ENCODE measurements at regions not wholly inside any gene's neighbourhood (a gene's known extent, or its start where the extent isn't known, plus 50 kb on each side); places are given as distances from the start of the nearest gene placed in this dataset.

DNA sequence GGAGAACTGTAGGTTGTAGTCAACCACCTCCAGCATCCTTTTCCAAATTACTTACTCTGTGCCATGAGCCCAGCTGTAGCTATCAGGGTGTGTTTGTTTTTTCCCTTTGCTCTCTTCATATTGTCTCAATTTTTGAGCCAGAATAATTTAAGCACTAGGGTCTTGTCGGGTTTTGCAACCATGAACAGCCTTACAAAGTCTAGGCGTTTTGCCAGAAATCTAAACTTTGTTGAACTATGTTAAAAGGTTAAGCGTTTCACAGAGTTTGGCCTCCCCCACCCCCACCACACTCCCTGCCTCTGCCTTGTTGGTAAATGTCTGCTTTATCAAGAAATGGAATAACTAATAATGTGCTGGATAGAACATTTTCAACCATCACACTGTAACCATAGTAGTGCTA, 190.6 kb upstream of the TTC29 start:
- no peak for DNase-seq
- TF ChIP-seq, protein P1, sequence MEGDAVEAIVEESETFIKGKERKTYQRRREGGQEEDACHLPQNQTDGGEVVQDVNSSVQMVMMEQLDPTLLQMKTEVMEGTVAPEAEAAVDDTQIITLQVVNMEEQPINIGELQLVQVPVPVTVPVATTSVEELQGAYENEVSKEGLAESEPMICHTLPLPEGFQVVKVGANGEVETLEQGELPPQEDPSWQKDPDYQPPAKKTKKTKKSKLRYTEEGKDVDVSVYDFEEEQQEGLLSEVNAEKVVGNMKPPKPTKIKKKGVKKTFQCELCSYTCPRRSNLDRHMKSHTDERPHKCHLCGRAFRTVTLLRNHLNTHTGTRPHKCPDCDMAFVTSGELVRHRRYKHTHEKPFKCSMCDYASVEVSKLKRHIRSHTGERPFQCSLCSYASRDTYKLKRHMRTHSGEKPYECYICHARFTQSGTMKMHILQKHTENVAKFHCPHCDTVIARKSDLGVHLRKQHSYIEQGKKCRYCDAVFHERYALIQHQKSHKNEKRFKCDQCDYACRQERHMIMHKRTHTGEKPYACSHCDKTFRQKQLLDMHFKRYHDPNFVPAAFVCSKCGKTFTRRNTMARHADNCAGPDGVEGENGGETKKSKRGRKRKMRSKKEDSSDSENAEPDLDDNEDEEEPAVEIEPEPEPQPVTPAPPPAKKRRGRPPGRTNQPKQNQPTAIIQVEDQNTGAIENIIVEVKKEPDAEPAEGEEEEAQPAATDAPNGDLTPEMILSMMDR (IDR thresholded peaks at IDR 0.05) = no peak
- H3K9me3 ChIP-seq = no peaks in the 10 kb centered on the region
- no peaks in the 10 kb centered on the region for H3K4me1 ChIP-seq
- H3K36me3 ChIP-seq = no peaks in the 10 kb centered on the region
- intact Hi-C loops (cut with DNase I) = no loop called here
- H3K4me3 ChIP-seq = no peak overlapping the region
- no peak overlapping the region for H3K27ac ChIP-seq
- no peaks in the 10 kb centered on the region for H3K27me3 ChIP-seq
- H3K9ac ChIP-seq (ENCODE audit: low read depth in 2 of 2, low read length in 2 of 2) = no peak overlapping the region

DNA sequence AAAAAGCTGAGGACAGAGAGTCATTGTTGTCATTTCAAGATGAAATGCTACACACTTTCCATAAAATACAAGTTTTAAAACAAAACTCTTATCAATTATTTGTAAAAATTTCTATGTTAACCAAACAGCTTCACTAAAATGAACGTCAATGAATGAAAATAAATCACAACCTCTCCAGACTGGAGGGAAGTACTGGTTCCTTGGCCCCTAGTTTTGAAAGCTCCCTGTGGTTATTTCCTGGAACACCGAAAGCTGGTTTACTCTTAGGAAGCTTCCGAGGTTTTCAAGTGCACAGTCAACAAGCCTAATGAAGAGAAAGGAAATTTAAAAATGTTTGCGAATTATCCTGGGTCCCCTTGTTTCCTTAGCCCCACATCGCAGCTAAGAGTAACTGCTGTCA, 191.1 kb upstream of the TTC29 start:
- DNase-seq = no peak
- Histone ChIP-seq H3K4me1 (no peaks in the 10 kb centered on the region), H3K36me3 (no peaks in the 10 kb centered on the region), H3K27ac (no peak overlapping the region), H3K9ac (ENCODE audit: low read depth in 2 of 2, low read length in 2 of 2) (no peak overlapping the region), H3K4me3 (no peak overlapping the region), H3K9me3 (no peaks in the 10 kb centered on the region), H3K27me3 (no peaks in the 10 kb centered on the region)
- intact Hi-C loops (cut with DNase I) = no loop called here
- TF ChIP-seq, protein P1 (IDR thresholded peaks at IDR 0.05) = no peak

DNA sequence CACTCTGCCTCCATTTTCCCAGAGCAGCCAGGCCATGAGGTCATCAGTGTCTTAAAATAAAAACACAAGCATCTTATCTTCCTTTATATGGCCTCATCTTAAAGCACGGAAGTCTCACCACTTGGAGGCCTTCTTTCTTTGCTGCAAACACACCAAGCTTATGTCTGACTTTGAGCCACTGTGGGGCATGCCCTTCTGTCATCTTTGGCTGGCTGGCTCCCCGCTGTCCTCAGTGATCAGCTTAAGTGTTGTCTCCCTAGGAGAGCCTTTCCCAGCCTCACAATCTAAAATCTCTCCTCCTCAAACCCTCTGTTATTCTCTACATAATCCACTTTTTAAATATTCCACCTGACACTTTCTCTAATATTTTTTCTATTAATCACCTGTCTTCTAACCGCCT, 191.6 kb upstream of the TTC29 start:
- intact Hi-C loops (cut with DNase I) = no loop called here
- Histone ChIP-seq H3K4me3 (no peak overlapping the region), H3K9ac (ENCODE audit: low read depth in 2 of 2, low read length in 2 of 2) (no peak overlapping the region), H3K4me1 (no peaks in the 10 kb centered on the region), H3K27ac (no peak overlapping the region), H3K27me3 (no peaks in the 10 kb centered on the region), H3K36me3 (no peaks in the 10 kb centered on the region), H3K9me3 (no peaks in the 10 kb centered on the region)
- no peak for DNase-seq
- TF ChIP-seq, protein P1 (IDR thresholded peaks at IDR 0.05) = no peak

DNA sequence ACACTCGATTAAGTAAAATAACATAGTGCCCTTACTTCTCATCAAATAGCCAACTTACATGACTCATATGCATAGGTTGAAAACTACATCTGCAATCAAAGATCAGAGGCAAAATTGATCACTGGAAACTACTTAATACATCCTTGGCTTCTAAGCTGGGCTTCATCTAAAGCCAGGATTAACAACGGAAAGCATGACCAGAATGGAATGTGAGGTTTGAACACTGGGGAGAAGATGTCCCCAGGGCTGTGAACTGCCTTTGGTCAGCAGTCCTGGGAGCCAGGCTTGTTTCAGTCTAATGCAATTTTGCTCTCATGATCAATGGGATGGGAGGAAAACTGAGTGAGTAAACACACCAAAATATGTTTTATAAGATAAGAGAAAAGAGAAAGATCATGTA, 192.5 kb upstream of the TTC29 start:
- DNase-seq = no peak
- H3K27ac ChIP-seq = no peak overlapping the region
- no peaks in the 10 kb centered on the region for H3K36me3 ChIP-seq
- H3K9ac ChIP-seq (ENCODE audit: low read depth in 2 of 2, low read length in 2 of 2) = no peak overlapping the region
- no peaks in the 10 kb centered on the region for H3K27me3 ChIP-seq
- intact Hi-C loops (cut with DNase I) = no loop called here
- H3K4me1 ChIP-seq = no peaks in the 10 kb centered on the region
- H3K4me3 ChIP-seq = no peak overlapping the region
- TF ChIP-seq, protein P1 (IDR thresholded peaks at IDR 0.05) = no peak
- H3K9me3 ChIP-seq = no peaks in the 10 kb centered on the region

DNA sequence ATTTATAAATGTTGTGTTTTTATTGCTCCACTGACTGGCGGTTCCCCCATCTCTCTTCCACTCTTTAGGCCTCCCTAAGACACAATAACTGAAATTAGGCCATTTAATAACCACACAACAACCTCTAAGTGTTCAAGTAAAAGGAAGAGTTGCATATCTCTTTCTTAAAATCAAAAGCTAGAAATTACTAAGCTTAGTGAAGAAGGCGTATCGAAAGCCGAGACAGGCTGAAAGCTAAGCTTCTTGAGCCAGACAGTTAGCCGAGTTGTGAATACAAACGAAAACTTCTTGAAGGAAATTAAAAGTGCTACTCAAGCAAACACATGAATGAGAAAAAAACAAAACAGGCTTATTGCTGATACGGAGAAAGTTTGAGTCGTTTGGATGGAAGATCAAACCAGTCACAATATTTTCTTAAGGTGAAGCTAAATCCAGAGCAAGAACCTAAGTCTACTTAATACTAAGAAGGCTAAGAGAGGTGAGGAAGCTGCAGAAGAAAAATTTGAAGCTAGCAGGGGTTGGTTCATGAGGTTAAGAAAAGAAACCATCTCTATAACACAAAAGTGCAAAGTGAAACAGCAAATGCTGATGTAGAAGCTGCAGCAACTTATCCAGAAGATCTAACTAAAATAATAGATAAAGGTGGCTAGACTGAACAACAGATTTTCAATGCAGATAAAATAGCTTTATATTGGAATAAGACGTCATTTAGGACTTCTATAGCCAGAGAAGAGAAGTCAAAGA, 194.0 kb upstream of the TTC29 start:
- H3K4me3 ChIP-seq = no peak overlapping the region
- no peaks in the 10 kb centered on the region for H3K36me3 ChIP-seq
- intact Hi-C loops (cut with DNase I) = no loop called here
- no peak for DNase-seq
- no peak overlapping the region for H3K27ac ChIP-seq
- no peaks in the 10 kb centered on the region for H3K4me1 ChIP-seq
- TF ChIP-seq, protein P1 (IDR thresholded peaks at IDR 0.05) = no peak
- no peaks in the 10 kb centered on the region for H3K27me3 ChIP-seq
- H3K9me3 ChIP-seq = no peaks in the 10 kb centered on the region
- no peak overlapping the region for H3K9ac ChIP-seq (ENCODE audit: low read depth in 2 of 2, low read length in 2 of 2)

All from colonic mucosa (tissue), 4 donors.